ENCODE measurements at regions not wholly inside any gene's neighbourhood (a gene's known extent, or its start where the extent isn't known, plus 50 kb on each side); places are given as distances from the start of the nearest gene placed in this dataset.
A peak's percentile ranks its signal among the peaks of the same experiment; 100 is the strongest.
"Not testable (repeated sequence)": the region's sequence is repeated elsewhere in the genome, so short reads cannot be mapped to it uniquely, and the experiment has no call there.

DNA sequence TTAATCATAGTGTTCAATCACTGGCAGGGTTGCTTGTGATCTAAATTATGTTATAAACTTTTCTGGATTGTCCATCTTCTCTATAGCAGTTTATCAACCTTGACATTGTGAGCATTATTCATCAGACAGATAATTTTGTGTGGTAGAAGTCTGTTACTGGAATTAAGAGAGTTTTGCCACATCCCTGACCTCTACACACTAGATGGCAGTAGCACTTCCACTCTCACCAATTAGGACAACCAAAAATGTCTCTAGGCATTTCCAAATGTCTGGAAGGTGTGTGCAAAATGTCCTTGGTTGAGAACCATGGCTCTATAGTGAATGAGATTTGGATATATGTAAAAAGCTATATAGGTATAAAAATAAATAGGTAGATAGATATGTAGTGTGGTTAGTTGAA, 324.1 kb upstream of the FAM47C start:
- no peak for DNase-seq

DNA sequence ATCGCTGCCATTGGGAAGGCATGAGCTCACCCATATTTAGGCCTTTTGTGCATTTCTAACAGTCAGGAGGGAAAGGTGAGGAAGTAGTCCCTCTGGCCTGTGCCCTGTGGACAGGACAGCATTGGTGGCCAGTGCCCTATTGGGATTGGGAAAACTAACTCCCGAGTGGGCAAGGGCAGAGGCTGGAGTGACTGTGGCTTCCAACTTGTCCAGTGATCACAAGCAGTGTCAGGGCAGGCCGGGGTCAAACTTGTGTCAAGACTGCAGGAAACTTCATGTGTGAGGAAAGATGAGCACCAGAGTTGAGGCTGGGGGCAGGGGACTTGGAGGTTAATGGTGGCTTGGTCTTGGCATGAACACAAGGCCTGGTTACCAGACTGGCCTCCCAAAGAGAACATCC, 286.2 kb upstream of the FAM47C start:
- DNase-seq: no peak

DNA sequence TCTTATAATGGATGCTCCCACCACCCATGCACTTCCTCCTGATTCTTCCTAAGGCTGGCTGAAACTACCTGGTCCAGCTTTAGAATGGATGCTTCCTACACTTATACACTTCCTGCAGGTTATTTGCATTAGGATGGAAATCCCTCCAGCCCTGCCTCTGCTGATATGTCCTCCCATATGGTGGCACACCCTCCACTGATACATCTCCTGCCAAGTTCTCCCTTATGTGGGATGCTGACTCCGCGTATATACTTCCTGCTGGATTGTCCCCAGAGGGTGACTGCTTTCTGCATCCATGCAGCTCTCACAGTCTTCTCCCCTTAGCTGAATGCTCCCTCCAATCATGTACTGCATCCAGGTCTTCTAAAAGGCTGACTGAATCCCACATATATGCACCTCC, 254.6 kb upstream of the FAM47C start:
- DNase-seq: no peak

DNA sequence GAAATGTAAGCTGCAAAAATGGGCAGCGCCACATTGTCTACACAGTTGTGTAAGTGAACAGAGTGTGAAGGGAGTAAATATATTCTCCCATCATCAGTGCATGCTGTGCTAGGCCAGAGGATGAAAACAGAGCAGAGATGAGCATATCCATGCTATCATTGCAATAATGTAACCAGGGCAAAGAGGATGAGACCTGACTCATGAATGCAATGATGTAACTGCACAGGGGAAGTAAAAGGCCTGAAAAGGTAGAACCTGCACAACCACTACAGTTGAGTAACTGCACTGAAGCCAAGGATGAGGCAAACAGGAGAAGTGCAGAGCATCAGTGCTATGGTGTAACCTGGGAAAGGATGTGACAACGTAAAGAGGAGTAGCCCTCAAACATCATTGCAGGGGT, 220.4 kb upstream of the FAM47C start:
- DNase-seq: no peak

DNA sequence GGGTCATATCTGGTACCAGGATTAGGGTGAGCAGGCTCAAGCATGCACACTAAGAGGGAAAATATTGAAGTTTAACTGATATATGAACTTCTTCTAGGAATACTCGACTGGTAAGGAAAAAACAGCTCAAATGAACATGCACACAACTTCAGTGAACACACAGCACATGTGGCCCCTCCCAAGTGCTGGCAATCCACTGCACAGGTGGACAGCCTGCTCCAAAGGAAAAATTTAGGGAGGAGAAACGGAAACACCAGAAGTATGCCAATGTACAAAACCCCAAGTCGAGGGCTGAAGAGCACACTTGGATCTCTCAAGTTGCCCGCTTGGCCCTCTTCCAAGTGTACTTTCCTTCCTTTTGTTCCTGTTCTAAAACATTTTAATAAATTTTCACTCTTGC, 205.0 kb upstream of the FAM47C start:
- no peak for DNase-seq

DNA sequence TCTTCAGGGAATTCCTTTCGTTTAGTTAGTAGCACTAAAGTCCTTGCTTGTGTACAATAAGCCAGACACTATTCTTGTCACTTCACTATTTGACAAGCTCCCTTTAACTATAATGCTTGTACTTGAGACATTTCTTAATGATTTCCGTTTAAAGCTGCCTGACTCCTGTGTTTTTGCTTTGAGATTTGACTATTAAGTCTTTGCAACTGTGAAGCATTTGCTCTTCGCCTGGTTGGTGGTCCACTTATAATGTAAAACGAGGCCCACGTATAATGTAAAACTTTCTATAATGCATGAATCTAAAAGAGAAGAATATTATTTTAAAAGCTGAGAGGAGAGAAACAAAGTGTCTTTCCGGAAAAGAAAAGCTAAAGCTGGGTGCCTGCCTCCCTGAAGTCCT, 204.1 kb upstream of the FAM47C start:
- no peak for DNase-seq

DNA sequence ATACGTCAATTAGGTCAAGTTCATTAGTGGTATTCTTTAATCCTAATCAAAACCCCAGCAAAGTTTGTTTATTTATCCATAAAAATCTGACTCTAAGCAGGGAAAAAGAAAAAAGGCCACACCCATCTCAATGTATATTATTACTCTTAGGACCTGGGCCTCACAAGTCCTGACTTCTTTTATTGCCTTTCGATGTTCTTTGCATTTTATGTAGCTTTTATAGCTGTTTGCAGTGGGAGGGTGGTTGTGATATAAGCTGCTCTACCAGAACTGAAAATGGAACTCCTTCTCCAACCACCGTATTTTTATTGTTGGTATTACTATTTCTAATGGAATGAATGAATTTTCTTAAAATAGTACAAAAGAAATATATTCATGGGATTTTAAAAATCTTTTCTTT, 163.3 kb upstream of the FAM47C start:
- no peak for DNase-seq

DNA sequence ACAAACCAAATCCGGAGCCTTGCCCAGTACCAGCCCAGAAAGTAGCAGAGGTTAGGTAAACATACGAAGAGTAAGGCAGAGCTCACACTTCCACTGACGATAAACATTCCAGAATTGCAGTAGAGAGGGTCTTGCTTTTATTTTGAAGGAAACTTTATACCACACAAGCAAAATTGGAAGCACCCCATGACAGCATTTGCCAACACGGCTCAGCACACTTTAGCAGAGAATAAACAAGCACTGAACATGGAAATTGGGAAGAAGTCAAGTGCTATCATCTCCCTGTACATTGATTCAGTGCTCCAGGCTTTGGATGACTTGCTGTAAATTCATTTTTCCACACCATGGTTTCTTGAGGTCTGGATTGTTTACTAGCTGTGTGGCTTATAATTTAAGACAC, 160.7 kb upstream of the FAM47C start:
- no peak for DNase-seq

DNA sequence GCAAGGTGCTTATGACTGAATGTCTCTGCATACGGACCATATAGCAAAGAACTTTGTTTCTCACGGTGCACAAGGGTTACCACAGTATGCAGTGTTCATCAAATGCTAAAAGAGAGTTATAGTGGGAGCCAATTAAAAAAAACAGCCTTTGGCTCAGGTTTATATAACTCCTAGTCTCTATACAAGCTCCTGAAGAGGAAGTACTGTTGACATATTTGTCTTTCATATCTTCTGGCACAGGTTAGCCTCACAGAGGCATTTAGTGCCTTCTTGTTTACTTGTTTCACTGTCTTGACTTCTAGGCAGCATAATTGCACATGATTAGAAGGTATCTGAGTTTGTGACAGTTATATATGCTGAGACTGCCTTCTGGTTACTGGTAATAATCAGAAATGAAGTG, 158.8 kb upstream of the FAM47C start:
- DNase-seq: no peak

DNA sequence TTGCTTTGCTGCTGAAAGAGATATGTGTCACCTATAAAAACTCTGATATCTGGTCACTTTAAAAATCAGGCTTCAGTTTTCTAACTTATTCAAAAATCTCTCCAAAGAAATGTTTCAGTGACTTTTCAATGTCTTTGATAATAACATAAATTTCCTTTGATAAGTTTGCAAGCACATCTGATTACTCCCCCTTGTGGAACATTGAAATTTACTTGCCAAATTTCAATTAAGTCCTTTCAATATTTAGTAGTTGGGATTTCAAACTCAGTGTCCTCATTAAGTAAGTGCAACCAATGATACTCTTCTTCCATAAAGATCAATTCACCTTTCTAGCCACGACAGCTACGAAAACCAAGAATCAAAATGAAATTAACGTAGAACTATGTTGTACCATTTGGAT, 151.3 kb upstream of the FAM47C start:
- no peak for DNase-seq

DNA sequence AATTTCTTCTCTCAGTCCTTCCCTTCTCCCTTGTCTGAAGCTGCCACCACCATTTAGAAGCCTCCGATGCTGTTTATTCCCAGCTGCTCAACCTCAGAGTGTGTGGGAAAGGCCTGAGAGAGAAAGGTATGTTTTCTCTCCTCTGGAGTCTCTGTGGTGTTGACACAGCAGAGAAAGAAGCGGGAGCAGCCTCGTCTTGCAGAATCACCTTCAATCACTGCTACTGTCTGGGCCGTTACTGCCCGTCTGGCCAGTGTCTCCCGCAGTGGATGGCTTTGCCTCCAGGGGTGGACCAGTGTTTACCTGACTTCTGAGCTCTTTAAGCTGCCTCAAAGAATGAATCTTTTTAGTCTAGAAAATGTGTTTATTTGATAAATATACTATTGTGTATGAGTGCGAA, 148.9 kb upstream of the FAM47C start:
- DNase-seq: no peak

DNA sequence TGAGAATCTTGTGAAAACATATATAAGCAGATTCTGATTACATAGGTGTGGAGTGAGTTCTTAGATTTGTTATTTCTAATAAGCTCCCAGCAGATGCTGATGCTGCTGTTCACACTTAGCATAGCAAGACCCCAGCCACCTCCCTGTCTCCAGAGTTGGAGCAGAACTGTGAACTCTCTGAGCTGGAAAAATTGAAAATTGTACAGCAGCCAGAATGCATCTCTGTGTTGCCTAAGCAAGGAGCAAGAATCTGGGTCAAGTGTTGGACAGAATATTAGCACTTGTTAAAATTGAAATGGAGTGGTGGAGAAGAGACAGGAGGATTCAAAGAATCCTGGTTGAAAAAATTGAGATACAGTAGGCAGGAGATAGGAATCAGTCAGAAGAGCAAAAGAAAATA, 146.6 kb upstream of the FAM47C start:
- DNase-seq: no peak

DNA sequence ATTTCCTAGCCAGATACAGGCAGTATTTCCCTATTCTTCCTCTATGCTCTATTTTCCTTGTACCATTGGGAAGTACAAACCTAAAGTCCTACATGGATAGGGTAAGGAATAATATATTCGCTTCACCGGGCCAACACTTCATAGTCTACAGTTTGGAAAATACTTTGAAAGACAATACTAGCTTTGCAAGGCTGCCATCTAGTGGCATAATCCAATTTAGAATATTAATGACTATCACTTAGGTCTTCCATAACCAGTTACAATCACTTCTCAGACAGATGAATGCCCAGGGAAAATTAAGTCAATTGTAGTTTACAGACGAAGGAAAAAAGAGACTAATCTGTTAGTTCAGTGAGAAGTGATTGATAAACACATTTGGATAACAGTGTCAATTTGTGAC, 141.0 kb upstream of the FAM47C start:
- peak; percentile 27 for DNase-seq

DNA sequence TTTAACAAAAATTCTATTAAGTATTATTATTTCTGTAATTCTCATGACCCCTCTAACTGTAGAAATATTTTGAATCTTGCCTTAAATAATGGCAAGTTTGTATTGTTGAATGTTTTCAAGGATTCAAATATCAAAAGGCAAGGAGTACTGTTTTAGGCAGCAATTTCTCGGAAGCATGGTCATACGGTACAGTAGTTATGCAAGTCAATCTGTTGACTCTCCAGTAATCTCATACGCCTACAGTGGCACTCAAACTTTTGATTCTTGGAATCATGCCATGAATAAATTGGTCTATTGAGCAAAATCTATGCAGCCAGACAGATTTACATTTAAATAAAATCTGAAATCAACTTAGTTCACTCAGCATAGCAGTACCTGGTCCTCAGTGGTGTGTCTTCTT, 139.6 kb upstream of the FAM47C start:
- DNase-seq: no peak

DNA sequence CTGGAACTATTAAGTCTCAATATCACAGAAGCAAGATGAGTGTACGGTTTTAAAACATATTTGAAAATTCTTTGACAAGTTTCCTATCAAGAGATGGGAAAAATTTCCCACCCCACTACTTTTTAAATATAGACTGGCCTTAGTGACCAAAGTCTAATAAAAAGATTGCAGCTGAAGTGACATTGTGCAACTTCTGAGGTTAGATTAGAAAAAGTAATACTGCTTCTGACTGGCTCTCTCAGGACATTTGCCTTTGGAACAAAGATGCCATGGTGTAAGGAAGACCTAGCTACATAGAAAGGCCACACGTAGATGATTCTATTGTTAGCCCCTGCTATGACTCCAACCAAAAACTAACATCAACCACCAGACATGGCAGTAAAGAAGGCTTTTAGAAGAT, 138.7 kb upstream of the FAM47C start:
- no peak for DNase-seq

DNA sequence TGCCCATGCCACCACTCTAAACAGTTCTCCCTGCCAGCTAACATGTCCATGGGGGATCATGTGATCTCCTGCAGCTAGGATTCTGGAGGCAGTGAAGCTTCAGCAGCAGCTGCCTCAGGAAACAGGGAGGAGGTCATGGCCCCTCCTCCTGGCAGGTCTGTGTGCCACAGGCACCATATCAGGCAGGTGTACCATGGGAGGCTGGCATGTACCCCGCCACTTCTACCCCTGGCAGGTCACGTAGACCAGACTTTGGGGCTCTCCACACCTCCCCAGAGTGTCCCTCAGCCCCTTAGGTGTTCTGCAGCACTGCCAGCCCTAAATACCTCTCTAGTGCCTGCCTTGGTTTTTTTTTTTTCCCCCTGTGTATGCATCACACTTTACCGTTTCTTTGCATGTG, 110.5 kb upstream of the FAM47C start:
- DNase-seq: no peak

DNA sequence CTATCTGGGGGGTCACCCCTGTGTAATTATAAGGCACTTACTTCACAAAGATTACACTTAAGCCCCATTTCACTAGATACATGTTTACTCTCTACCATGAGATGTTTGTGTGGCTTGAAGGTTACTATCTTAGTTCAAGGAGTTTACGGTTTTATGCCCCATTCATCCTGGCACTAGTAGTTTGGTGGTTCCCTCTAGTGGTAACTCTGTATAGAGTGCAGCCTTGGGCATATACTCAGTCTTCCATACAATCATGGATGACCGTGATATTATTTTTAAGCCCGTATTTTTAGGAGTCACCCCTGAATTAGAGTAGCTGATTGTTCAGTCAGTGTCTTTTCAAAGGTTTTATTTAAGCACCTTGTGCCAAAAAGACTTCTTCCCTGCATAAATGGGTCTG, 109.9 kb upstream of the FAM47C start:
- peak; percentile 6 for DNase-seq

DNA sequence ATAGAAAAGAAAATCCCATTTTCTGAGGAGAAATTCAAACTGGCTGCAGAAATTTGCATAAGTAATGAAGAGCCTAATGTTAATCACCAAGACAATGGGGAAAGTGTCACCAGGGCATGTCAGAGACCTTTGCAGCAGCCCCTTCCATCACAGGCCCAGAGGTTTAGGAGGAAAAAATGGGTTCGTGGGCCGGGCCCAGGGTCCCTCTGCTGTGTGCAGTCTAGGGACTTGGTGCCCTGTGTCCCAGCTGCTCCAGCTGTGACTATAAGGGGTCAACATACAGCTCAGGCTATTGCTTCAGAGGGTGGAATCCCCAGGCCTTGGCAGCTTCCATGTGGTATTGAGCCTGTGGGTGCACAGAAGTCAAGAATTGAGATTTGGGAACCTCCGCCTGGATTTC, 103.6 kb upstream of the FAM47C start:
- DNase-seq: not testable (repeated sequence)

DNA sequence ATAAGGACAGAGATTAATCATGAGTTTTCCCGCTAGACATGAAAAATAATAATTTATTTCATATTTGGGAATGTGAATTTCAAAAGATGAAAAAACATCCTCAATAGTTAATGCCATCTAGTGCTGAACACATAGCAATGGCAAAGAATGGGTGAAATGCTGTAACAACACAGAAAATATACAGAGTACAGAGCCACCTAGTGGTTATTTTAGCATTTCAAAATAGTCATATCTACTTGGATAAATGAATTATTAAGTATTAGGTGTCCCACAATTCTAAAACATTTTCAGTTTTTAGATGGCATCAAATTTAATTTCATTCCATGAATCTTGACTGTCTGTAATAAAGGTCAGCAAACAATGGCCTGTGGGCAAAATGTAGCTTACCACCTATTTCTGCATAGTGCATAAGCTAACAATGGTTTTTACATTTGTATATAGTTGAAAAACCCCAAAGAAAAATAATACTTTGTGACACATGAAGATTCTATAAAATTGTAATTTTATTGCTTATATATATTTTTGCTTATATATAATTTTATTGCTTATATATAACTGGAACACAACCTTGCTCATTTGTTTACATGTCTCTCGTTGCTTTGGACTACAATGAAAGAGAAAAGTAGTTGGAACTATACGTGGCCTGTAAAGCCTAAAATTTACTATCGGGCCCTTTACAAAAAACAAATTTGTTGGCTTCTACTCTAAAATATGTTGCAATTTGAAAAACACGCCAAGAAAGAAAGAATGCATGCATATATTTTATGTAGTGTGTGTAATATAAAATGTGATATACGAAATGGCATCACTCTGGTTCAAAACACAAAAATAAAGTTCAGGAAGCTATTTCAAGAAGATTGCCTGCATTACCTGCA, 99.1 kb upstream of the FAM47C start:
- DNase-seq: peak; percentile 28

DNA sequence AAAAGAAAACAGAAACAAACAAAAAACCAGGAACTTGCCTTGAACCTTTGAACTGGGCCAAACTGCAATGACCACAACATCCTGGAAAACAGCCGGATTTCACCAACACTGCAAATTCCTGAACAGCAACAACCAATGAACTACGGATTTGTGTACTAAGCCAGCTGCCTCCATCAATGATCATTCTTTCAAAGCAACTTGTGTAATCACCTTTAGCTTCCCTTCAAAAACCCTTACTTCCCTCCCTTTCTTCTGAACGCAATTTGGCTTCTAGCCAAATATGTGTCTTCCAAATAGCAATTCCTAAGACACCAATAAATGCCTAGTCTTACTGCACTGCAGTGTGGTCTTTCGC, 98.5 kb upstream of the FAM47C start:
- no peak for DNase-seq

DNA sequence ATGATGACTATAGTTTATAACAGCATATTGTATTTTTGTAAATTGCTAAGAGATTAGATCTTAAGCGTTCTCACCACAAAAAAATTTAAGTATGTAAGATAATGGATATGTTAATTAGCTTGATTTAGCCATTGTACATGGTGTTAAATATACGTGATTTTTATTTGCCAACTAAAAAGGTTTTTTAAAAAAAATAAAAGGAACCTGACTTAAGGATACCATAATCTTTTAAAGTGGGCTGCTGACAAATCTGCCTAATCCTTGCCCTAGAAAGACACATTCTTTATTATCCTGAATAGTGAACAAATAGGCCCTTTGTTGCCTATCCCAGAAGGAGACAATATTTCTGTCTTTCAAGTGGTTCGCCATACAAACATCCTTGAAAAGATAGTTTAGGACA, 94.6 kb upstream of the FAM47C start:
- DNase-seq: no peak

DNA sequence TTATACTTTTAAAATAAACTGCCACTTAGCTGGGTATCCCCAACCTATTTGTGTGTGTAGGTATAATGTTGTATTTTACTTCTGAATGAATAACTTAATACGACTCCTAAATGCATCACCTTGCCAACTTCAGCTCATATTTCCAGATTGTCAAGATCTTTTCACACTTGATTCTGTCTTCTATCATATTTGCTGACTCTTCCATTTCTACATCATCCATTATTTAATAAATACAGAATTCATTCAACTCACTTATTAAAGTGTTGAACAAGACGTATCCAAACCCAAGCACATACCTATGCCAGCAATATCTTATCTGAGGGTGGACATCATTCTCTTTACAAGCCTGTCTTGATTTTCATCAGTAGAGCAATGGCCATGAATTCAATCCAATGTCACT, 91.2 kb upstream of the FAM47C start:
- DNase-seq: no peak

DNA sequence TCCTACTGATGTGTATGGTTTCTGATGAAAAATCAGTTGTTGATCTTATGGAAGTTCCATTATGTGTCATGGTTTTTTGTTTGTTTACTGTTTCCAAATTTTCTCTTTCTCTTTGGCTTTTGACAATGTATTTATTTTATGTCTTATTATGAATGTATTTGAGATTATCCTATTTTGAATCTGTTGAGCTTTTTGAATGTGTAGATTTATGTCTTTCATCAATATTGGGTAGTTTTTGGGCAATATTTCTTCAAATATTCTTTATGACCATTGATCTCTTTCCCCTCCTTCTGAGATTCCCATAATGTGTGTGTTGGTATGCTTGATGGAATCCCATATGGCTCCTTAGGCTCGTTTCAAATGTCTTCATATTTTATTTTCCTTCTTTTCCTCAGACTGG, 80.5 kb upstream of the FAM47C start:
- DNase-seq: no peak

DNA sequence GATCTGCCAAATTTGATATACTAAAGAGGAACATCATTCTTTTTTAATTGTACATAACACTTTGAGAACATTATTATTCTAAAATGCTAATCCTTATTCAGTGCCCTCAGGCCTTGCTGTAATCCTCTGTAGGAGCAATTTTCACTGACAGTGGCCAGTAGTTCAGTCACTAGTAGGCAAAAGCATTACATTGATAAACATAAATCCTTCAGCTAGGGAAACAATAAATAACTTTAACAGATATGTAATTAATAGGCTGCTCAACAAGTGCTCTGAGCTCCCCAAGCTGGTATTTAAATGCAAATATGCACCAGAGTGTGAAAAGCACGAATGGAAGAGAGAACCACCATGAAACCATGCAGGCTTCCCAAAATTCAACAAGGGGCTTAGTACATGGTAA, 77.7 kb upstream of the FAM47C start:
- DNase-seq: no peak

DNA sequence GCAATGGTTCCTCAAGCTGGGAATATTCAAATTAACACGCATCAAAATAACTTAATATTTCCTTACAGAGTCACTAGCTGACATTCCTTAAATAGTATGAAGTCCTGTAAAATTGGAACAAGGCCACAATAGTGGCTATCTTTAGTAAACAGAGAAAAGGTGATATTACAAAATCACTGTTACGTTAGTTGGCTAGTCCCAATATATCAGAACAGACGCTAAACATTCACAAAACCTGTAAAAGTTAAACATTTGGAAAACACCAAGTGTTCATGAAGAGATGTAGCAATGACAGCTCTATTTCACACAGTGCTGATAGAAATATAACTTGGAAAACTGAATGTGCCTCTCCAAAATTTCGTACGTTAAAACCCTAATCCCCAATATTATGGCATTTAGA, 61.0 kb upstream of the FAM47C start:
- DNase-seq: no peak
